ENCODE measurements at regions not wholly inside any gene's neighbourhood (a gene's known extent, or its start where the extent isn't known, plus 50 kb on each side); places are given as distances from the start of the nearest gene placed in this dataset.
"Not testable (repeated sequence)": the region's sequence is repeated elsewhere in the genome, so short reads cannot be mapped to it uniquely, and the experiment has no call there.

GRCh38 chr22:47423861-47424820 is 661.7 kb downstream of the TBC1D22A start:
- DNase-seq, result no peak

- DNase-seq, result no peak
Measured at GRCh38 chr22:47423266-47423665, 660.8 kb downstream of the TBC1D22A start.

- no peak for DNase-seq
Measured at GRCh38 chr22:47422736-47423135, 660.3 kb downstream of the TBC1D22A start.

- DNase-seq, result no peak
Measured at GRCh38 chr22:47421846-47422245, 659.4 kb downstream of the TBC1D22A start.

- DNase-seq, result no peak
Measured at GRCh38 chr22:47420211-47420610, 657.8 kb downstream of the TBC1D22A start.

- peak; percentile 8 for DNase-seq
Measured at GRCh38 chr22:47419239-47419638, 656.8 kb downstream of the TBC1D22A start.

- DNase-seq, result no peak
Measured at GRCh38 chr22:47417699-47418098, 655.2 kb downstream of the TBC1D22A start.

GRCh38 chr22:47411006-47411405 is 648.6 kb downstream of the TBC1D22A start:
- no peak for DNase-seq

- no peak for DNase-seq
Measured at GRCh38 chr22:47409539-47410275, 647.3 kb downstream of the TBC1D22A start.

GRCh38 chr22:47408409-47408808 is 646.0 kb downstream of the TBC1D22A start:
- DNase-seq, result no peak

GRCh38 chr22:47407461-47408025 is 645.1 kb downstream of the TBC1D22A start:
- no peak for DNase-seq

GRCh38 chr22:47406896-47407295 is 644.4 kb downstream of the TBC1D22A start:
- no peak for DNase-seq

GRCh38 chr22:47406180-47406834 is 643.9 kb downstream of the TBC1D22A start:
- DNase-seq, result no peak

GRCh38 chr22:47405222-47405621 is 642.8 kb downstream of the TBC1D22A start:
- DNase-seq, result not testable (repeated sequence)

GRCh38 chr22:47402876-47403525 is 640.6 kb downstream of the TBC1D22A start:
- no peak for DNase-seq

GRCh38 chr22:47401976-47402770 is 639.7 kb downstream of the TBC1D22A start:
- DNase-seq, result no peak

GRCh38 chr22:47401592-47401898 is 639.1 kb downstream of the TBC1D22A start:
- DNase-seq, result no peak

- DNase-seq, result no peak
Measured at GRCh38 chr22:47400701-47401591, 638.5 kb downstream of the TBC1D22A start.

- DNase-seq, result not testable (repeated sequence)
Measured at GRCh38 chr22:47400131-47400530, 637.7 kb downstream of the TBC1D22A start.

- no peak for DNase-seq
Measured at GRCh38 chr22:47398921-47399790, 636.7 kb downstream of the TBC1D22A start.

All from NCI-H1417 treated with DMSO at 0.1 percent for 48 hours (cell line).